GM18499 (cell line): ENCODE measurements at regions not wholly inside any gene's neighbourhood (a gene's known extent, or its start where the extent isn't known, plus 50 kb on each side); places are given as distances from the start of the nearest gene placed in this dataset.
A peak's percentile ranks its signal among the peaks of the same experiment; 100 is the strongest.
"Not testable (repeated sequence)": the region's sequence is repeated elsewhere in the genome, so short reads cannot be mapped to it uniquely, and the experiment has no call there.

Experiments
- ATAC-seq: cut with Tn5 transposase; IDR thresholded peaks from one replicate; pipeline ENCODE4 v1.9.1; 2021; ENCODE audit warnings: moderate number of reproducible peaks; ENCODE audit not compliant: insufficient read depth, unreplicated experiment

GRCh38 chr4:68720723-68721122 lies 50.3 kb upstream of the UGT2B15 start:
- ATAC-seq: not testable (repeated sequence)

GRCh38 chr4:68724426-68724825 lies 54.0 kb upstream of the UGT2B15 start:
- ATAC-seq: no peak

- no peak for ATAC-seq
Measured at GRCh38 chr4:68724922-68725321, 54.5 kb upstream of the UGT2B15 start.

GRCh38 chr4:68732653-68733466 lies 62.4 kb upstream of the UGT2B15 start:
- ATAC-seq: peak; percentile 59

GRCh38 chr4:68734095-68734494 lies 63.6 kb upstream of the UGT2B15 start:
- no peak for ATAC-seq

- no peak for ATAC-seq
Measured at GRCh38 chr4:68735106-68735505, 64.7 kb upstream of the UGT2B15 start.

- no peak for ATAC-seq
Measured at GRCh38 chr4:68736813-68737212, 66.4 kb upstream of the UGT2B15 start.

GRCh38 chr4:68738036-68738435 lies 67.6 kb upstream of the UGT2B15 start:
- ATAC-seq: no peak

GRCh38 chr4:68744368-68744767 lies 71.4 kb upstream of the UGT2B10 start:
- ATAC-seq: no peak

DNA sequence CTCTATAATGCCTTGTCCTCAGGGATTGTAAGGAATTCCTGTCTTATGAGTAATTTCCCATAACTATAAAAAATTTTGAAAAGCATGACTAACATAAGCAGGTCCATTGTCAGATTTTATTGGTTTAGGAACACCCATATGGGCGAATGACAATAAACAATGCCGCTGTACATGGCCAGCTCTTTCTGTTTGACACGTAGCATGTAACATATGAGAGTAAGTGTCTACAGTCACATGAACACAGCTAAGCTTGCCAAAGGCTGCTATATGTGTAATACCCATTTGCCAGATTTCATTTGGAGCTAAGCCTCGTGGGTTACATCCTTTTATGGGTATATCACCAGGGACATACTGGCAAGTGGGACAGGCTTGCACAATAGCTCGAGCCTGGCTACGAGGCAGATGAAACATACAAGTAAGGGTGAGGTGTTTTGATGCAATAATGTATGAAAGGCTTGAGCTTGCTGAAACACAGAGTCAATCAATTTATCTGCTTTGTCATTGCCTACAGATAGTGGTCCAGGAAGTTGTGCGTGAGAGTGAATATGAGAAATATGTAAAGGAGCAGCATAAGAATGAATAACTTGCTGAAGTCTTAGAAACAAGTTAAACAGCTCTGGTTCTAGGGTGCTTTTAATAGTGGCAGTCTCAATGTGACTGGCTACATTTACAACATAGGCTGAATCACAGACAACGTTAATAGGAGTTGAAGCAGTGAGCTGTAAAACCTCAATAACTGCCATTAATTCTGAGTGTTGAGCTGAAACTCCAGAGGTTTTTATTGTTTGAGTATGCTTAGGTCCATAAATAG lies 67.4 kb upstream of the UGT2B10 start:
- no peak for ATAC-seq

DNA sequence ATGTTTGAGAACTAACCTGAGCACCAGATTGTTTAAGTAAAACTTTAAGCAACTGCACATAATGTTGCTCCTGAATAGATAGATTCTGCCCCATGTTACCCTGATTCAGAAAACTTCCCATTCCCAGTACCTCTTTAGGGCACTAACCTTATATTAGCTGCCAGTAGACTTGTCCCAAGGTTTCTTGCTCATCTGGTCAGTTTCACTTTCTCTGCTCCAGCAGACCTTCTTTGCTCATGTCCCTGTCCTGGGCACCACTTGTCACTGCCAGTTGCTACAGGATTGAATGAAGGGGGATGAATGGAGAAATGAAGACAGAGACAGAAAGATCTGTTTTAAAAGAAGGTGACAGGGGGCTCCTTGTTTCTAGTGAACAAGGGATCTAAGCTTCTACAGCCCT lies 65.2 kb upstream of the UGT2B10 start:
- ATAC-seq: no peak

GRCh38 chr4:68751138-68751537 lies 64.7 kb upstream of the UGT2B10 start:
- ATAC-seq: no peak

DNA sequence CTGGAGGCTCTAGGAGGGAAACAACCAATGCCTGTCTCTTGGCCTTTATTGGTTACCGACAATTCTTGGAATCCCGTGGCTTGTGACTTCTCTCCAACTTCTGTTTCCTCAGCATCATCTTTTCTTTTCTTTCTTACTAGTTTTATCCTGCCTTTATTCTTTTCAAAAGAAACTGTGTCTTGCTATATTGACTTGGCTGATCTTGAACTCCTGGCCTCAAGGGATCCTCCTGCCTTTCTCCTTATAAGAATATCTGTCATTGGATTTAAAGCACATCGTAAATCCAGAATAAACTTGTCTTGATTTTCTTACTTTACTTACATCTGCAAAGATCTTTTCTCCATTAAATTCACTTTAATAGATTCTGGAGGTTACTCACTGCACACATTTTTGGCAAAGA lies 49.9 kb upstream of the UGT2B10 start:
- ATAC-seq: no peak
